Cardiac muscle cell (in vitro differentiated cells and primary cell): ENCODE measurements at regions not wholly inside any gene's neighbourhood (a gene's known extent, or its start where the extent isn't known, plus 50 kb on each side); places are given as distances from the start of the nearest gene placed in this dataset.

Experiments
- DNase-seq, 2 donors: peaks; one replicate each; pipeline versions ENCODE4 v3.0.0 to v3.0.0-alpha.2; 2010 to 2017; ENCODE audit warnings: low read depth in 1 of 2, low spot score in 1 of 2
- H3K27ac ChIP-seq: fragments of 200-600 bp; sonication (generic); 2 replicates; pipeline ENCODE4 v1.5.1; 2016
- H3K27me3 ChIP-seq: fragments of 200-600 bp; sonication (generic); 2 replicates; pipeline ENCODE4 v1.6.0; 2016; ENCODE audit warnings: control low read depth
- H3K36me3 ChIP-seq: fragments of 200-600 bp; sonication (generic); 2 replicates; pipeline ENCODE4 v1.5.1; 2016; ENCODE audit warnings: control low read depth
- H3K4me1 ChIP-seq: fragments of 200-600 bp; sonication (generic); 2 replicates; pipeline ENCODE4 v1.8.1; 2017; ENCODE audit warnings: low read depth, mild to moderate bottlenecking, mixed run types
- H3K4me3 ChIP-seq: fragments of 200-600 bp; sonication (generic); 2 replicates; pipeline ENCODE4 v1.5.1; 2016; ENCODE audit warnings: mild to moderate bottlenecking
- H3K9me3 ChIP-seq: fragments of 200-600 bp; sonication (generic); 2 replicates; pipeline ENCODE4 v1.5.1; 2017; ENCODE audit warnings: low read depth, mild to moderate bottlenecking, control low read depth
- CTCF ChIP-seq: IDR thresholded peaks from 2 replicates; pipeline ENCODE4 v1.5.1; 2012; ENCODE audit warnings: low read depth, mild to moderate bottlenecking, low read length

- TF ChIP-seq CTCF: no peak
- H3K27ac ChIP-seq: no peak overlapping the region
Observed at GRCh38 chr5:103411711-103412110, 150.9 kb downstream of the NUDT12 start.

GRCh38 chr5:103410172-103410571 is 151.6 kb downstream of the MACIR start:
- Histone ChIP-seq H3K4me1 (peaks cover 7% of the 10 kb centered on the region), H3K36me3 (no peaks in the 10 kb centered on the region), H3K4me3 (no peak overlapping the region), H3K27ac (no peak overlapping the region), H3K27me3 (no peaks in the 10 kb centered on the region), H3K9me3 (no peaks in the 10 kb centered on the region)
- TF ChIP-seq CTCF: no peak
- no peak for DNase-seq

More at GRCh38 chr5:103411711-103412110, 150.9 kb downstream of the NUDT12 start:
- Histone ChIP-seq H3K4me3 (no peak overlapping the region), H3K9me3 (no peaks in the 10 kb centered on the region), H3K4me1 (peaks cover 7% of the 10 kb centered on the region), H3K27me3 (no peaks in the 10 kb centered on the region), H3K36me3 (no peaks in the 10 kb centered on the region)
- no peak for DNase-seq

- no peak for TF ChIP-seq CTCF
- Histone ChIP-seq H3K36me3 (no peaks in the 10 kb centered on the region), H3K27ac (no peak overlapping the region), H3K4me1 (peaks cover 7% of the 10 kb centered on the region), H3K4me3 (no peak overlapping the region), H3K9me3 (no peaks in the 10 kb centered on the region), H3K27me3 (no peaks in the 10 kb centered on the region)
- DNase-seq: no peak
Observed at GRCh38 chr5:103409013-103409670, 150.6 kb downstream of the MACIR start.

- Histone ChIP-seq H3K9me3 (no peaks in the 10 kb centered on the region), H3K4me1 (peaks cover 7% of the 10 kb centered on the region), H3K27ac (no peak overlapping the region), H3K27me3 (no peaks in the 10 kb centered on the region), H3K4me3 (no peak overlapping the region), H3K36me3 (no peaks in the 10 kb centered on the region)
- TF ChIP-seq CTCF: no peak
- no peak for DNase-seq
Observed at GRCh38 chr5:103408408-103408807, 149.8 kb downstream of the MACIR start.

- Histone ChIP-seq H3K4me3 (no peak overlapping the region), H3K36me3 (no peaks in the 10 kb centered on the region), H3K27ac (no peak overlapping the region), H3K4me1 (peaks cover 7% of the 10 kb centered on the region), H3K27me3 (no peaks in the 10 kb centered on the region), H3K9me3 (no peaks in the 10 kb centered on the region)
- no peak for DNase-seq
- TF ChIP-seq CTCF: no peak
Observed at GRCh38 chr5:103407402-103407801, 148.8 kb downstream of the MACIR start.
